WTC11 (cell line): ENCODE measurements at regions not wholly inside any gene's neighbourhood (a gene's known extent, or its start where the extent isn't known, plus 50 kb on each side); places are given as distances from the start of the nearest gene placed in this dataset.

ENCODE experiments used
- IRF2 ChIP-seq: sonication (generic); formaldehyde crosslinking; IDR thresholded peaks from 2 replicates; pipeline ENCODE4 v1.8.0; 2022; ENCODE audit warnings: low read depth, missing genetic modification reagents, borderline replicate concordance
- TF ChIP-seq, protein P1 (sequence below): fragments of 200-600 bp; IDR thresholded peaks from 2 replicates; pipeline ENCODE4 v1.8.0; 2022; ENCODE audit warnings: antibody characterized with exemption
- TF ChIP-seq, protein P2 (sequence below): sonication (generic); formaldehyde crosslinking; IDR thresholded peaks from 2 replicates; pipeline ENCODE4 v1.8.1; 2022; ENCODE audit warnings: low read depth, mild to moderate bottlenecking, moderate library complexity, missing genetic modification reagents, borderline replicate concordance

DNA sequence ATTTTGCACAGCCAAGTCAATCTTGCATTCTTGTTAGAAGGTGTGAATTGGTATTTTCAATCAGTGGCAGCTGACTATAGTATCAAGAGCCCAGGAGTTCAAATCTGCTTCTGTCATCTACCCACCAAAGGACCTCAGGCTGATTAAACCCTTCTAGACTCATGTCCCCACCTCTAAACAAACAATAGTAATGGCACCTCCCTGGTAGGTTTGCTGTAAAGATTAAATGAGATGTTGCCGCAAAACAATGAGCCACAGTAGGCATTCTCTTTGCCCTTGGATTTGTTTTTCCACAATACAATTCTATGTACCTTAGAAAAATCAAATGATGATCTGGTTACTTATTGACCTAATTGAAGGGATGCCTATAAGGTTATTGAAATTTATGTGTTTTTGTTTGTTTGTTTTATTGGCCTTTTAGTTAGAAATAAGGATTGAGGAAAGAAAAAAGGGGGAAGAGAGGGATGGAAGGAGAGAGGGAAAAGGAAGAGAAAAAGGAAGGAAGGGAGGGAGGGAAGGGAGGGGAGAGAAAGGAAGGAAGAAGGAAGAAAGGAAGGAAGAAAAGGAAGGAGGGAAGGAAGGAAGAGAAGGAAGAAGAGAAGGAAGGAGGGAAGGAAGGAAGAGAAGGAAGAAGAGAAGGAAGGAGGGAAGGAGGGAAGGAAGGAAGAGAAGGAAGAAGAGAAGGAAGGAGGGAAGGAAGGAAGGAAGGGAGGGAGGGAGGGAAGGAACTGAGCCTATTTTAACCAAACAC is 110.7 kb downstream of the ETS2 start:
- TF ChIP-seq, protein P1, sequence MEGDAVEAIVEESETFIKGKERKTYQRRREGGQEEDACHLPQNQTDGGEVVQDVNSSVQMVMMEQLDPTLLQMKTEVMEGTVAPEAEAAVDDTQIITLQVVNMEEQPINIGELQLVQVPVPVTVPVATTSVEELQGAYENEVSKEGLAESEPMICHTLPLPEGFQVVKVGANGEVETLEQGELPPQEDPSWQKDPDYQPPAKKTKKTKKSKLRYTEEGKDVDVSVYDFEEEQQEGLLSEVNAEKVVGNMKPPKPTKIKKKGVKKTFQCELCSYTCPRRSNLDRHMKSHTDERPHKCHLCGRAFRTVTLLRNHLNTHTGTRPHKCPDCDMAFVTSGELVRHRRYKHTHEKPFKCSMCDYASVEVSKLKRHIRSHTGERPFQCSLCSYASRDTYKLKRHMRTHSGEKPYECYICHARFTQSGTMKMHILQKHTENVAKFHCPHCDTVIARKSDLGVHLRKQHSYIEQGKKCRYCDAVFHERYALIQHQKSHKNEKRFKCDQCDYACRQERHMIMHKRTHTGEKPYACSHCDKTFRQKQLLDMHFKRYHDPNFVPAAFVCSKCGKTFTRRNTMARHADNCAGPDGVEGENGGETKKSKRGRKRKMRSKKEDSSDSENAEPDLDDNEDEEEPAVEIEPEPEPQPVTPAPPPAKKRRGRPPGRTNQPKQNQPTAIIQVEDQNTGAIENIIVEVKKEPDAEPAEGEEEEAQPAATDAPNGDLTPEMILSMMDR, result no peak
- no peak for TF ChIP-seq IRF2 (CRISPR knock-in tag)
- TF ChIP-seq, protein P2, sequence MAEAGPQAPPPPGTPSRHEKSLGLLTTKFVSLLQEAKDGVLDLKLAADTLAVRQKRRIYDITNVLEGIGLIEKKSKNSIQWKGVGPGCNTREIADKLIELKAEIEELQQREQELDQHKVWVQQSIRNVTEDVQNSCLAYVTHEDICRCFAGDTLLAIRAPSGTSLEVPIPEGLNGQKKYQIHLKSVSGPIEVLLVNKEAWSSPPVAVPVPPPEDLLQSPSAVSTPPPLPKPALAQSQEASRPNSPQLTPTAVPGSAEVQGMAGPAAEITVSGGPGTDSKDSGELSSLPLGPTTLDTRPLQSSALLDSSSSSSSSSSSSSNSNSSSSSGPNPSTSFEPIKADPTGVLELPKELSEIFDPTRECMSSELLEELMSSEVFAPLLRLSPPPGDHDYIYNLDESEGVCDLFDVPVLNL (CRISPR knock-in tag), result no peak
